Stimulated activated CD4-positive, alpha-beta T cell treated with anti-CD3 and anti-CD28 coated beads, Interleukin-4, amount 100 ng/mL, for 1 hour (primary cell): ENCODE measurements at regions not wholly inside any gene's neighbourhood (a gene's known extent, or its start where the extent isn't known, plus 50 kb on each side); places are given as distances from the start of the nearest gene placed in this dataset.

Source experiments
- DNase-seq: peaks from one replicate; pipeline ENCODE4 v3.0.0-alpha.2; 2020

DNA sequence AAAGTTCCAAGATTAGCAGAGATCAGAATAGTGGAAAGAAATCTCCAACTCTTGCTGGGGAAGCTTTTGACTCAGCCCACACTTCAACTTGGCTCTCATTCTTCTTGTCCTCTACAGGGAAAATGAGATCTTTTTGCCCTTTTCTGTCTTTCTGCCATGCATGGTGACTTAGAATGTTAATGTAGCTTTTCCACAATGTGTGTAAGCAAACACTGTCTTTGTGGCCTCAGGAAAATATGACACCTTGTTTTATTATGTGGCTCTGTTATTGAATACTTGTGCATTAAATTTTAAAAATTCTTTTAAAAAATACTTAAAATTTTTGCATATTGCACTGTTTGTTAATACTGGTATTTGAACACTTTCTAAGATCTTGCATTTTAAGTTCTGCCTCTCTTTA lies 65.4 kb upstream of the WDR75 start:
- no peak for DNase-seq

DNA sequence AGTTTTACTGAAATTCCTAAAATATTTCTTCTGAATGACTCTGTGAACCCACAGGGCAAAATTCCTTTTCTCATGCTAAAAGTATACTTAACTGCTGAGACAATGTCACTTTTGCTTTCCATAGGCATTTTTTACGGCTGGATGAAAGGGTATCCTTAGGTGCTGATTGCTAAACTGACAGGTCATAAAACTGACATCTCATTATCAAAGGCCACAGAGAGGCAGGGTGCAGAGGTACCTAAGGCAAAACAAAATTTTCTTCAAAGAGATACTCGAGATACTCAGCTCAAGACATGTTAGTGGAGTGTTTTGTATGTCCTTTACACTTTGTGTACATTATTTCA lies 62.0 kb upstream of the WDR75 start:
- DNase-seq: no peak

DNA sequence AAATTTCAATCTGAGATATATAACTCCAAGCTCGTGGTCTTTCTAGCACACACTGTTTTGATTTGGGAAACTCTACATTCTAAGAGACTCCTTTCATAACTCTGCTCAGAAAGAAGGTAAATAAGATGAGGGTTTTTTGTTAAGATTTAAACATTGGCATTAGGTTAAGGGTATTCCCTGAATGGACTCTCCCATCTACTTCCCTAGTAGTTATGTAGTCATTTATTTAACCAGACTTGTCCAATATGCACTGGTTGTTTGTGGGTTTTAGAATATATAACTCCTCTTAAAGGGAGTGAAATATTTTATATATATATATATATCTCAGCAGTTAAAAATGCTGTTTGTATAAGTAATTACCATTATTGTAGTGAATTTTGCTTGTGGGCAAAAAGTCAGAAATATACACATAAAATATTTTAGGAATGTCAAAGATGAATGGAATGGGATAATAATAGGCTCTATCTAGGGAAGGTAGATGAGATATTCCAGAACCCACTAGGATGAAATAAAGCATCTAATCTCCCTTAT lies 61.5 kb upstream of the WDR75 start:
- DNase-seq: no peak

DNA sequence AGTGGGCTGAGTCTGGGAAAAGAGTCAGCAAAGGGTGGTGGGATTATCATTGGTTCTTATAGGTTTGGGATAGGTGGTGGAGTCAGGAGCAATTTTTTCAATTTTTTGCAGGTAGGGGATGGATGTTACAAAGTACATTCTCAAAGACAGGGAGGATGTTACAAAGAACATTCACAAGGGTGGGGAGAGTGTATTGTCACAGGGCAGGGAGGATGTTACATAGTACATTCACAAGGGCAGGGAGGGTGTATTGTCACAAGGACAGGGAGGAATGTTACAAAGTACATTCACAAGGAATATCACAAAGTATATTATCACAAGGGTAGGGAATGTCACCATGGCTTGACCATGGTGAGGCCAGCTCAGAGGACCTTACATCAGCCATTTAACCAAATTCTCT lies 58.6 kb upstream of the WDR75 start:
- DNase-seq: no peak

DNA sequence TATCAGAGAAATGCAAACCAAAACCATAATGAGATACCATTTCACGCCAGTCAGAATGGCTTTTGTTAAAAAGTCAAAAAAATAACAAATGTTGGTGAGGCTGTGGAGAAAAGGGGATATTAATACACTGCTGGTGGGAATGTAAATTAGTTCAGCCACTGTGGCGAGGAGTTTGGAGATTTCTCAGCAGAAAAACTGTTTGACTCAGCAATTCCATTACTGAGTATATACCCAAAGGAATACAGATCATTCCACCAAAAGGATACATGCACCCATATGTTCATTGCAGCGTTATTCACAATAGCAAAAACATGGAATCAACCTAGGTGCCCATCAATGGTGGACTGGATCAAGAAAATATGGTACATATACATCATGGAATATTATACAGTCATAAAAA lies 54.5 kb upstream of the WDR75 start:
- DNase-seq: no peak

DNA sequence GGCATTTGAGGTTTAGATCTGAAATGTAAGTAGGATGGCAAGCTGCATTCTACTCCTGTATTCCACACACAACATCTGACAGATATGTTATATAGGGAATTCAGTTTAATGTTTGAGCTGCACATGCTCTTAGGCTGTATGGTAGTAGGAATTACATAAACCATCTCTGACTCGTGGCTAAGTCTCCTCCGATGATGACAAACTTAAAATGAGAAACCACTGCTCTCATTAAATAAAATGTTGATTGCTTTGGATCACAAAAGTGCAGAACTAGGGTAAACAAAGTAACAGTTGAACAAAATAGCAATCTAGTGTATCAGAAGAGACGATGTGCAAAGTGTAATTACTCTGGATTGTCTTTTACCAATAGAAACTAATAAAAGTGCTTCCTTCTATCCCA lies 50.1 kb upstream of the WDR75 start:
- no peak for DNase-seq
